Mammary epithelial cell (primary cell): ENCODE measurements at regions not wholly inside any gene's neighbourhood (a gene's known extent, or its start where the extent isn't known, plus 50 kb on each side); places are given as distances from the start of the nearest gene placed in this dataset.

Experiments
- CTCF ChIP-seq, 2 donors: IDR thresholded peaks in 1 of 2; conservative IDR thresholded peaks in 1 of 2; 2 replicates each; pipeline ENCODE4 v1.5.1; 2011 to 2012; ENCODE audit warnings: inconsistent platforms in 2 of 2, low read length in 2 of 2, mild to moderate bottlenecking in 2 of 2, control low read depth in 1 of 2, low read depth in 1 of 2; ENCODE audit not compliant: insufficient read depth in 1 of 2; ENCODE audit errors: extremely low read depth in 1 of 2
- EZH2 ChIP-seq: IDR thresholded peaks from 2 replicates; pipeline ENCODE4 v1.6.1; 2012; ENCODE audit warnings: low read length, inconsistent platforms, borderline replicate concordance

DNA sequence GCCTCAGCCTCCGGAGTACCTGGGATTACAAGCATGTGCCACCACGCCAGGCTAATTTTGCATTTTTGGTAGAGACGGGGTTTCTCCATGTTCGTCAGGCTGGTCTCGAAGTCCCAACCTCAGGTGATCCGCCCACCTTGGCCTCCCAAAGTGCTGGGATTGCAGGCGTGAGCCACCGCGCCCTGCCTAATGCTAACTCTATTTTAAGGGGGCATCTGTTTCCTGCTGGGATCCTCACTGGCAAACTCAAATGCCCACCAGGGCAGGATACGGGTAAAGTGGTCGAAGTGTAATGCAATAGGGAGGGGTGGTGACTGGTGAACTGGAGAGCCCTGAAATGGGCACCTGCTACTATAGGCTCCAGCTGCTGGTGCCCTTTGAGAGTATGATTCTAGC lies 131.9 kb upstream of the ZNF217 start:
- TF ChIP-seq CTCF (conservative IDR thresholded peaks at IDR 0.05 in 1 of 2, IDR thresholded peaks at IDR 0.05 in 1 of 2; ENCODE audit: extremely low read depth in 1 of 2, insufficient read depth in 1 of 2, low read depth in 1 of 2, low read length in 2 of 2), result no peak
- TF ChIP-seq EZH2, result no peak
